Peyer's patch (tissue), 4 donors: ENCODE measurements at regions not wholly inside any gene's neighbourhood (a gene's known extent, or its start where the extent isn't known, plus 50 kb on each side); places are given as distances from the start of the nearest gene placed in this dataset.

ENCODE experiments used
- DNase-seq, 3 donors: peaks; one replicate each; pipeline ENCODE4 v3.0.0-alpha.2; 2017 to 2019
- H3K27ac ChIP-seq, 4 donors: fragments of 200-600 bp; sonication (generic); one replicate each; pipeline ENCODE4 v1.5.1; 2016 to 2019
- H3K27me3 ChIP-seq, 2 donors: fragments of 200-600 bp; sonication (generic); one replicate each; pipeline ENCODE4 v1.5.1; 2019
- H3K36me3 ChIP-seq, 3 donors: fragments of 200-600 bp; sonication (generic); one replicate each; pipeline ENCODE4 v1.5.1; 2016 to 2019
- H3K4me1 ChIP-seq, 4 donors: fragments of 200-600 bp; sonication (generic); one replicate each; pipeline ENCODE4 v1.5.1; 2016 to 2019
- H3K4me3 ChIP-seq, 4 donors: fragments of 200-600 bp; sonication (generic); 1 replicate in 3 of 4; 2 replicates in 1 of 4; pipeline ENCODE4 v1.5.1; 2016 to 2019; ENCODE audit warnings: mild to moderate bottlenecking in 1 of 4
- H3K9me3 ChIP-seq, 4 donors: fragments of 200-600 bp; sonication (generic); one replicate each; pipeline ENCODE4 v1.5.1; 2016 to 2019; ENCODE audit warnings: mild to moderate bottlenecking in 1 of 4
- CTCF ChIP-seq, 6 experiments: fragments of 450-650 bp in 4 of 6; fragments of 200-600 bp in 2 of 6; sonication (generic) in 1 of 6; IDR thresholded peaks; one replicate each; pipeline ENCODE4 v1.5.1; 2017 to 2019; ENCODE audit warnings: antibody characterized with exemption in 6 of 6, mild to moderate bottlenecking in 3 of 6, moderate library complexity in 1 of 6
- POLR2A ChIP-seq, 2 donors: fragments of 450-650 bp; IDR thresholded peaks; one replicate each; pipeline ENCODE4 v1.5.1; 2017; ENCODE audit warnings: antibody characterized with exemption in 2 of 2, mild to moderate bottlenecking in 2 of 2, moderate library complexity in 2 of 2

GRCh38 chr13:105327581-105328126 is 1207.8 kb downstream of the EFNB2 start:
- TF ChIP-seq POLR2A (IDR thresholded peaks at IDR 0.05) = no peak
- TF ChIP-seq CTCF (IDR thresholded peaks at IDR 0.05) = no peak
- Histone ChIP-seq H3K4me1 (no peaks in the 10 kb centered on the region), H3K4me3 (no peak overlapping the region), H3K27ac (no peak overlapping the region), H3K27me3 (no peaks in the 10 kb centered on the region), H3K36me3 (no peaks in the 10 kb centered on the region), H3K9me3 (no peaks in the 10 kb centered on the region)
- no peak for DNase-seq

- no peak overlapping the region for H3K4me3 ChIP-seq
- no peaks in the 10 kb centered on the region for H3K27me3 ChIP-seq
- DNase-seq = no peak
- H3K4me1 ChIP-seq = no peaks in the 10 kb centered on the region
- TF ChIP-seq CTCF (IDR thresholded peaks at IDR 0.05) (no peak), POLR2A (IDR thresholded peaks at IDR 0.05) (no peak)
- no peaks in the 10 kb centered on the region for H3K9me3 ChIP-seq
- H3K36me3 ChIP-seq = no peaks in the 10 kb centered on the region
- no peak overlapping the region for H3K27ac ChIP-seq
These were observed 1215.6 kb downstream of the EFNB2 start for GRCh38 chr13:105319875-105320274.

- H3K4me3 ChIP-seq = no peak overlapping the region
- TF ChIP-seq CTCF (IDR thresholded peaks at IDR 0.05) (no peak), POLR2A (IDR thresholded peaks at IDR 0.05) (no peak)
- DNase-seq = no peak
These were observed 1218.7 kb downstream of the EFNB2 start for GRCh38 chr13:105316731-105317130.

GRCh38 chr13:105312906-105313305 is 1222.6 kb downstream of the EFNB2 start:
- Histone ChIP-seq H3K27me3 (no peaks in the 10 kb centered on the region), H3K4me1 (no peaks in the 10 kb centered on the region), H3K36me3 (no peaks in the 10 kb centered on the region), H3K27ac (no peak overlapping the region), H3K4me3 (no peak overlapping the region), H3K9me3 (no peaks in the 10 kb centered on the region)
- DNase-seq = no peak
- no peak for TF ChIP-seq CTCF (IDR thresholded peaks at IDR 0.05)
- TF ChIP-seq POLR2A (IDR thresholded peaks at IDR 0.05) = no peak

More at GRCh38 chr13:105316731-105317130, 1218.7 kb downstream of the EFNB2 start:
- Histone ChIP-seq H3K27ac (no peak overlapping the region), H3K27me3 (no peaks in the 10 kb centered on the region), H3K4me1 (no peaks in the 10 kb centered on the region), H3K36me3 (no peaks in the 10 kb centered on the region), H3K9me3 (no peaks in the 10 kb centered on the region)

GRCh38 chr13:105311094-105311493 is 1224.4 kb downstream of the EFNB2 start:
- Histone ChIP-seq H3K27me3 (no peaks in the 10 kb centered on the region), H3K36me3 (no peaks in the 10 kb centered on the region), H3K4me1 (no peaks in the 10 kb centered on the region), H3K4me3 (no peak overlapping the region), H3K27ac (no peak overlapping the region), H3K9me3 (no peaks in the 10 kb centered on the region)
- no peak for DNase-seq
- TF ChIP-seq CTCF (IDR thresholded peaks at IDR 0.05) (no peak), POLR2A (IDR thresholded peaks at IDR 0.05) (no peak)

GRCh38 chr13:105307776-105308175 is 1227.7 kb downstream of the EFNB2 start:
- H3K36me3 ChIP-seq = no peaks in the 10 kb centered on the region
- no peaks in the 10 kb centered on the region for H3K27me3 ChIP-seq
- H3K9me3 ChIP-seq = no peaks in the 10 kb centered on the region
- no peak overlapping the region for H3K27ac ChIP-seq
- DNase-seq = no peak
- H3K4me3 ChIP-seq = no peak overlapping the region
- H3K4me1 ChIP-seq = no peaks in the 10 kb centered on the region
- TF ChIP-seq CTCF (IDR thresholded peaks at IDR 0.05) = no peak
- TF ChIP-seq POLR2A (IDR thresholded peaks at IDR 0.05) = no peak
